Tibial artery (tissue), 4 donors: ENCODE measurements at regions not wholly inside any gene's neighbourhood (a gene's known extent, or its start where the extent isn't known, plus 50 kb on each side); places are given as distances from the start of the nearest gene placed in this dataset.
"Not testable (repeated sequence)": the region's sequence is repeated elsewhere in the genome, so short reads cannot be mapped to it uniquely, and the experiment has no call there.

ENCODE experiments used
- DNase-seq, 2 donors: peaks; one replicate each; pipeline ENCODE4 v3.0.0-alpha.2; 2019
- H3K27ac ChIP-seq, 2 donors: fragments of 200-600 bp; sonication (generic) in 1 of 2; 1 replicate in 1 of 2; 2 replicates in 1 of 2; pipeline ENCODE4 v1.5.1; 2018 to 2019; ENCODE audit warnings: mild to moderate bottlenecking in 1 of 2
- H3K27me3 ChIP-seq, 2 donors: fragments of 200-600 bp; sonication (generic) in 1 of 2; one replicate each; pipeline versions ENCODE4 v1.5.1 to v1.6.0; 2016 to 2019
- H3K36me3 ChIP-seq, 3 donors: fragments of 200-600 bp; sonication (generic) in 2 of 3; one replicate each; pipeline ENCODE4 v1.5.1; 2016 to 2019; ENCODE audit warnings: mild to moderate bottlenecking in 2 of 3
- H3K4me1 ChIP-seq, 4 donors: fragments of 200-600 bp; sonication (generic) in 2 of 4; 1 replicate in 3 of 4; 2 replicates in 1 of 4; pipeline ENCODE4 v1.5.1; 2016 to 2019
- H3K4me3 ChIP-seq, 2 donors: fragments of 200-600 bp; sonication (generic) in 1 of 2; 1 replicate in 1 of 2; 2 replicates in 1 of 2; pipeline ENCODE4 v1.5.1; 2018 to 2019; ENCODE audit warnings: mild to moderate bottlenecking in 2 of 2
- H3K9me3 ChIP-seq, 3 donors: fragments of 200-600 bp; sonication (generic) in 1 of 3; one replicate each; pipeline ENCODE4 v1.5.1; 2016 to 2019
- CTCF ChIP-seq, 2 experiments: fragments of 200-600 bp in 1 of 2; fragments of 450-650 bp in 1 of 2; IDR thresholded peaks; one replicate each; pipeline ENCODE4 v1.5.1; 2017 to 2019; ENCODE audit warnings: antibody characterized with exemption in 2 of 2, mild to moderate bottlenecking in 1 of 2, moderate library complexity in 1 of 2
- intact Hi-C: fragments of 100-400 bp; cut with DNase I; formaldehyde crosslinking; loops from one replicate; pipeline ENCODE4 v1.15.0; 2023; ENCODE audit warnings: low total_unique reads

DNA sequence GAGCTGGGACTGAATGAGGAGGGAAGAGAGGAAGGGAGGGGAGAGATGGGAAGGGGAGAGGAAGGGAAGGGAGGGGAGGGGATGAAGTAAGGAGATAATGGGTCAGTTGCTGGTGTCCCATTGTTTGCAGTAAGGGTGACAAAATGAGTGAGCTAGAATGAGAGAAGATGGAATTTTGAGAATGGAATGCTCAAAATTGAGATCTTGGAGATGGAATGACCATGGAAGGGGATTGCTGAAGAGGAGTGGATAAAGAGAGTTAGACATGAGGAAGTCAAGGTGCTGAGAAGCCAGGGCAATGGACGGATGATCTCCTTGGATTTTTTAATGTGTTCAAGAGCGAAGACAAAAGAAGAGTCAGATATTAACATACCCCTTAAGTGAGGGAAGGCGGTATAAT, 80.5 kb upstream of the SSTR4 start:
- Histone ChIP-seq H3K4me1 (no peaks in the 10 kb centered on the region), H3K27ac (no peak overlapping the region), H3K36me3 (no peaks in the 10 kb centered on the region), H3K4me3 (no peak overlapping the region), H3K9me3 (no peaks in the 10 kb centered on the region), H3K27me3 (no peaks in the 10 kb centered on the region)
- intact Hi-C loops = no loop called here
- DNase-seq = no peak
- no peak for TF ChIP-seq CTCF (IDR thresholded peaks at IDR 0.05)

- intact Hi-C loops = no loop called here
- DNase-seq = no peak
- Histone ChIP-seq H3K27me3 (no peaks in the 10 kb centered on the region), H3K4me3 (no peak overlapping the region), H3K9me3 (no peaks in the 10 kb centered on the region), H3K4me1 (no peaks in the 10 kb centered on the region), H3K27ac (no peak overlapping the region), H3K36me3 (no peaks in the 10 kb centered on the region)
- TF ChIP-seq CTCF (IDR thresholded peaks at IDR 0.05) = no peak
Observed at GRCh38 chr20:22958390-22958789, 76.7 kb upstream of the SSTR4 start.

DNA sequence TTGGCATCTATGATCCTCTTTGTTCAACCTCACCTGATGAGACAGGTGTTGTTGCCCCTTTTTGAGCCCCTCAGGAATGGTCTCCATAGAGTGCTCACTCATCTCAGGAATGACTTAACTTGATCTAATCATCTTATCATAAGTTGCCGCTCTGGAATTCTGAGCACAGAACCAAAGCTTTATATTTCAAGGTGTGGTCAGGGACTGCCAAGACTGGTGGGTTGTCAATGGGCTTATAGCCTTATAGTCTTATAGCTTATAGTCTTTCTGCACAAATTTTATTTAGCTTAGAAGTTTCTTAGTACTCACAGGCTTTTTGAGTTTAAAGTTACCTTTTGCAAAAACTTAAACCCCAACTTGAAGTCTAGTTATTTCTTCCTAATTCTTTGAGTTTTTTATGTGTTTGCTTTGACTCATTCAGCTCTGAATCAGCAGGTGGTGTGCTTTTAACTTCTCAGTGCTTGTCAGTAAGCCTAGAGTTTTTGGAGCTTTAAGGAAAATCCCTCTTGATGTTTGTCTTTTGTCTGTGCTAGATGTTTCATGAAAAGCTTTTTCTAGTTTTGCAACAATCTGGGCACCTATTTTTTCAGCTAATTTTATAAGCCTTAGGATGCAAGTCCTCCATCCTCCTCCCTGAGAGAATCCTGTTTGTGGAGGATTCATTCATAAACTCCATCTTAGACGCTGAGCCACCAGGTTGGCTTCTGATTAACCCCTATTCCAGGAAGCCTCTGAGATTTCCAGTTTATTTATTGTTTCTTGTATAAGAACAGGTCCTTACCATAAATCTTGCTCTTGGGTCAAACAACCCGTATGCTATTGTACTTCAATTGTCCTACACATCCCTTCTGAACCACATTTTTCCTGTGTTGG, 72.3 kb upstream of the SSTR4 start:
- DNase-seq = no peak
- Histone ChIP-seq H3K9me3 (no peaks in the 10 kb centered on the region), H3K27ac (no peak overlapping the region), H3K4me1 (no peaks in the 10 kb centered on the region), H3K36me3 (no peaks in the 10 kb centered on the region), H3K4me3 (no peak overlapping the region), H3K27me3 (peaks cover 0 to 12% of the 10 kb centered on the region in 2 donors)
- intact Hi-C loops = loop anchor here (10.0 kb wide), 1 partner anchor 508 kb away; no protein-coding TSS in a partner anchor
- TF ChIP-seq CTCF (IDR thresholded peaks at IDR 0.05) = no peak

DNA sequence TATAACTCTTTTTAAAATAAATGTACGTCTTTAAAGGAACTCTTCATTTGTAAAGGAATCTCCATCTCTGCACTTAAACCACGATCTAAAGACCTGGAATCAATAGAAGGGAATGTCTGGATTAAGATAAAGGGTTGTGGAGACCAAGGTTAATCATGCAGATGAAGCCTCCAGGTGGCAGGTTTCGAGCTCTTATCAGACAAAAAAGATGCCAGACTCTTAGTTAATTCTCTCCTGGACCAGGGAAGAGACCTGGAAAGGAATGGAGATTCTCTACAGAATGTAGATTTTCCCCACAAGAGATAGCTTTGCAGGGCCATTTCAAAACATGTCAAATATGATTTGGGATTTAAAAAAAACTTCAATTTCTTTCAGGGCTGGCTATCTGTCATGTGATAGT, 71.5 kb upstream of the SSTR4 start:
- DNase-seq = no peak
- no peak for TF ChIP-seq CTCF (IDR thresholded peaks at IDR 0.05)
- Histone ChIP-seq H3K36me3 (no peaks in the 10 kb centered on the region), H3K4me3 (no peak overlapping the region), H3K27ac (no peak overlapping the region), H3K4me1 (no peaks in the 10 kb centered on the region), H3K9me3 (no peaks in the 10 kb centered on the region), H3K27me3 (peaks cover 0 to 12% of the 10 kb centered on the region in 2 donors)
- intact Hi-C loops = loop anchor here (10.0 kb wide), 1 partner anchor 509 kb away; no protein-coding TSS in a partner anchor

- TF ChIP-seq CTCF (IDR thresholded peaks at IDR 0.05) = no peak
- no peak for DNase-seq
- intact Hi-C loops = loop anchor here (10.0 kb wide), 1 partner anchor 512 kb away; no protein-coding TSS in a partner anchor
Observed at GRCh38 chr20:22966787-22967464, 68.2 kb upstream of the SSTR4 start.

GRCh38 chr20:22967706-22968105, 67.4 kb upstream of the SSTR4 start:
- H3K27me3 ChIP-seq = peaks cover 0 to 12% of the 10 kb centered on the region in 2 donors
- not testable (repeated sequence) for H3K36me3 ChIP-seq, H3K4me3 ChIP-seq, DNase-seq, H3K27ac ChIP-seq, H3K4me1 ChIP-seq, H3K9me3 ChIP-seq
- intact Hi-C loops = loop anchor here (10.0 kb wide), 1 partner anchor 513 kb away; no protein-coding TSS in a partner anchor

More at GRCh38 chr20:22966787-22967464, 68.2 kb upstream of the SSTR4 start:
- no peaks in the 10 kb centered on the region for H3K36me3 ChIP-seq
- no peaks in the 10 kb centered on the region for H3K4me1 ChIP-seq
- H3K27ac ChIP-seq = no peak overlapping the region
- H3K9me3 ChIP-seq = no peaks in the 10 kb centered on the region
- no peak overlapping the region for H3K4me3 ChIP-seq
- peaks cover 0 to 12% of the 10 kb centered on the region in 2 donors for H3K27me3 ChIP-seq

GRCh38 chr20:22969031-22969430, 66.1 kb upstream of the SSTR4 start:
- intact Hi-C loops = loop anchor here (10.0 kb wide), 1 partner anchor 514 kb away; no protein-coding TSS in a partner anchor
- not testable (repeated sequence) for H3K27ac ChIP-seq, DNase-seq, H3K4me3 ChIP-seq, H3K36me3 ChIP-seq, H3K4me1 ChIP-seq, H3K9me3 ChIP-seq
- H3K27me3 ChIP-seq = peaks cover 0 to 12% of the 10 kb centered on the region in 2 donors

DNA sequence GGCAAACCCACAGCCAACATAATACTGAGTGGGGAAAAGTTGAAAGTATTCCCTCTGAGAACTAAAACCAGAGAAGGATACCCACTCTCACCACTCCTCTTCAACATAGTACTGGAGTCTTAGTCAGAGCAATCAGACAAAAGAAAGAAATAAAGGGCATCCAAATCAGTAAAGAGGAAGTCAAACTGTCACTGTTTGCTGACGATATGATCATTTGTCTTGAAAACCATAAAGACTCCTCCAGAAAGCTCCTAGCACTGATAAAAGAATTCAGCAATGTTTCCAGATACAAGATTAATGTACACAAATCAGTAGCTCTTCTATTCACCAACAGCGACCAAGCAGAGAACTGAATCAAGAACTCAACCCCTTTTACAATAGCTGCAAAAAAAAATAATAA, 64.0 kb upstream of the SSTR4 start:
- H3K4me1 ChIP-seq, intact Hi-C loops, H3K4me3 ChIP-seq, H3K9me3 ChIP-seq, H3K27ac ChIP-seq, DNase-seq, H3K36me3 ChIP-seq: not testable (repeated sequence)
- H3K27me3 ChIP-seq = peaks cover 0 to 11% of the 10 kb centered on the region in 2 donors
